Lower leg skin (tissue), 3 donors: ENCODE measurements at regions not wholly inside any gene's neighbourhood (a gene's known extent, or its start where the extent isn't known, plus 50 kb on each side); places are given as distances from the start of the nearest gene placed in this dataset.

Experiments used
- POLR2A ChIP-seq, 2 donors: fragments of 450-650 bp; IDR thresholded peaks; one replicate each; pipeline ENCODE4 v1.6.1; 2016 to 2017; ENCODE audit warnings: antibody characterized with exemption in 2 of 2, mild to moderate bottlenecking in 1 of 2, moderate library complexity in 1 of 2
- TF ChIP-seq, protein P1 (sequence below), 3 donors: fragments of 450-650 bp; IDR thresholded peaks; one replicate each; pipeline ENCODE4 v1.5.1; 2016; ENCODE audit warnings: antibody characterized with exemption in 3 of 3, mild to moderate bottlenecking in 3 of 3, moderate library complexity in 2 of 3

- TF ChIP-seq, protein P1, sequence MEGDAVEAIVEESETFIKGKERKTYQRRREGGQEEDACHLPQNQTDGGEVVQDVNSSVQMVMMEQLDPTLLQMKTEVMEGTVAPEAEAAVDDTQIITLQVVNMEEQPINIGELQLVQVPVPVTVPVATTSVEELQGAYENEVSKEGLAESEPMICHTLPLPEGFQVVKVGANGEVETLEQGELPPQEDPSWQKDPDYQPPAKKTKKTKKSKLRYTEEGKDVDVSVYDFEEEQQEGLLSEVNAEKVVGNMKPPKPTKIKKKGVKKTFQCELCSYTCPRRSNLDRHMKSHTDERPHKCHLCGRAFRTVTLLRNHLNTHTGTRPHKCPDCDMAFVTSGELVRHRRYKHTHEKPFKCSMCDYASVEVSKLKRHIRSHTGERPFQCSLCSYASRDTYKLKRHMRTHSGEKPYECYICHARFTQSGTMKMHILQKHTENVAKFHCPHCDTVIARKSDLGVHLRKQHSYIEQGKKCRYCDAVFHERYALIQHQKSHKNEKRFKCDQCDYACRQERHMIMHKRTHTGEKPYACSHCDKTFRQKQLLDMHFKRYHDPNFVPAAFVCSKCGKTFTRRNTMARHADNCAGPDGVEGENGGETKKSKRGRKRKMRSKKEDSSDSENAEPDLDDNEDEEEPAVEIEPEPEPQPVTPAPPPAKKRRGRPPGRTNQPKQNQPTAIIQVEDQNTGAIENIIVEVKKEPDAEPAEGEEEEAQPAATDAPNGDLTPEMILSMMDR (IDR thresholded peaks at IDR 0.05) = no peak
- TF ChIP-seq POLR2A (IDR thresholded peaks at IDR 0.05) = no peak
Observed at GRCh38 chr18:11284349-11284748, 135.0 kb upstream of the PIEZO2 start.
